ENCODE measurements at regions not wholly inside any gene's neighbourhood (a gene's known extent, or its start where the extent isn't known, plus 50 kb on each side); places are given as distances from the start of the nearest gene placed in this dataset.

DNA sequence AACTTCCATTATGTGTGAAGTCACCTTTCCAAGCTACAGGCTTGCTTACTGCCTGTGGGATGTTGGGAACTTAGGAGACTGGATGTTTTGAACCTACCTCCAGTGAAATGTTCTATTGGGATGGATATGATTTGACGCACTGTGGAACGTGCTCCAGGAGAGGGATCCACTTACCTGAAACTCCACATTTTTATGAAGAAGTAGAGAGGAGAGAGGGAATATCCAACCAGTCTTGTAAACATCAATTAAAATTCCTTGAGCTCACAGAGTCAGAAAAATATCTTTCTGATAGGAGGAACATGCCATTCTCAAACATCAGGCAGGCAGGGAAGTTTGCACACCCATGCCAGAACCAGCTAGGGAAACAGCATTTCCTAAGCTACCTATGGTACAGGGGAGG lies 91.1 kb upstream of the MAOA start:
- TF ChIP-seq, protein P1, sequence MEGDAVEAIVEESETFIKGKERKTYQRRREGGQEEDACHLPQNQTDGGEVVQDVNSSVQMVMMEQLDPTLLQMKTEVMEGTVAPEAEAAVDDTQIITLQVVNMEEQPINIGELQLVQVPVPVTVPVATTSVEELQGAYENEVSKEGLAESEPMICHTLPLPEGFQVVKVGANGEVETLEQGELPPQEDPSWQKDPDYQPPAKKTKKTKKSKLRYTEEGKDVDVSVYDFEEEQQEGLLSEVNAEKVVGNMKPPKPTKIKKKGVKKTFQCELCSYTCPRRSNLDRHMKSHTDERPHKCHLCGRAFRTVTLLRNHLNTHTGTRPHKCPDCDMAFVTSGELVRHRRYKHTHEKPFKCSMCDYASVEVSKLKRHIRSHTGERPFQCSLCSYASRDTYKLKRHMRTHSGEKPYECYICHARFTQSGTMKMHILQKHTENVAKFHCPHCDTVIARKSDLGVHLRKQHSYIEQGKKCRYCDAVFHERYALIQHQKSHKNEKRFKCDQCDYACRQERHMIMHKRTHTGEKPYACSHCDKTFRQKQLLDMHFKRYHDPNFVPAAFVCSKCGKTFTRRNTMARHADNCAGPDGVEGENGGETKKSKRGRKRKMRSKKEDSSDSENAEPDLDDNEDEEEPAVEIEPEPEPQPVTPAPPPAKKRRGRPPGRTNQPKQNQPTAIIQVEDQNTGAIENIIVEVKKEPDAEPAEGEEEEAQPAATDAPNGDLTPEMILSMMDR (conservative IDR thresholded peaks at IDR 0.05) = no peak
- no peak for TF ChIP-seq EZH2 (IDR thresholded peaks at IDR 0.05; ENCODE audit: low read depth)
